CD4-positive, alpha-beta T cell (primary cell): ENCODE measurements at regions not wholly inside any gene's neighbourhood (a gene's known extent, or its start where the extent isn't known, plus 50 kb on each side); places are given as distances from the start of the nearest gene placed in this dataset.

Source experiments
- ATAC-seq: fragments of 200-7000 bp; cut with Tn5 transposase; one replicate; pipeline ENCODE4 v1.10.0; 2022; ENCODE audit warnings: mild to moderate bottlenecking; ENCODE audit not compliant: poor library complexity
- CTCF ChIA-PET: fragments of 350-600 bp; sonication (Branson Sonifier 250); formaldehyde crosslinking; loops from one replicate; lab custom pipeline; 2021; ENCODE audit warnings: antibody characterized with exemption, inconsistent platforms; lab: Charles Lee
- POLR2A ChIA-PET: fragments of 350-600 bp; sonication (Branson Sonifier 250); formaldehyde crosslinking; loops from one replicate; lab custom pipeline; 2021; ENCODE audit warnings: antibody characterized with exemption, inconsistent platforms; lab: Charles Lee
- DNase-seq, 14 experiments: peaks; one replicate each; pipeline ENCODE4 v3.0.0-alpha.2; 2013 to 2020; ENCODE audit warnings: mixed read lengths in 2 of 14
- H3K27ac ChIP-seq, 2 donors: one replicate each; pipeline versions ENCODE4 v1.5.1 to v1.7.0; 2013; ENCODE audit warnings: low read length in 2 of 2, low read depth in 1 of 2, mild to moderate bottlenecking in 1 of 2
- H3K27me3 ChIP-seq, 2 experiments: 1 replicate in 1 of 2; 2 replicates in 1 of 2; pipeline versions ENCODE4 v1.6.1 to v1.7.0; 2013; ENCODE audit warnings: low read length in 2 of 2, control low read depth in 1 of 2, mild to moderate bottlenecking in 1 of 2, moderate library complexity in 1 of 2; ENCODE audit not compliant: insufficient read depth in 2 of 2, control insufficient read depth in 1 of 2
- H3K36me3 ChIP-seq: one replicate; pipeline ENCODE4 v1.6.1; 2013; ENCODE audit warnings: low read length, control low read depth; ENCODE audit not compliant: insufficient read depth
- H3K4me1 ChIP-seq: one replicate; pipeline ENCODE4 v1.6.1; 2013; ENCODE audit warnings: low read length, control low read depth; ENCODE audit not compliant: insufficient read depth
- H3K4me3 ChIP-seq: one replicate; pipeline ENCODE4 v1.5.1; 2013; ENCODE audit warnings: mild to moderate bottlenecking, low read length, moderate library complexity
- H3K9me3 ChIP-seq, 2 experiments: 1 replicate in 1 of 2; 2 replicates in 1 of 2; pipeline versions ENCODE4 v1.6.1 to v1.7.0; 2013; ENCODE audit warnings: low read length in 2 of 2, mild to moderate bottlenecking in 2 of 2, control low read depth in 1 of 2, moderate library complexity in 1 of 2; ENCODE audit not compliant: control insufficient read depth in 1 of 2, insufficient read depth in 1 of 2
- H3K27ac Mint-ChIP-seq: one replicate; pipeline ENCODE4 v1.8.0; 2020; ENCODE audit warnings: mixed read lengths
- H3K27me3 Mint-ChIP-seq: one replicate; pipeline ENCODE4 v1.8.0; 2021; ENCODE audit warnings: mixed read lengths
- H3K36me3 Mint-ChIP-seq: one replicate; pipeline ENCODE4 v1.8.0; 2021; ENCODE audit warnings: low read depth, mixed read lengths
- H3K4me1 Mint-ChIP-seq: one replicate; pipeline ENCODE4 v1.8.0; 2021; ENCODE audit warnings: low read depth, mixed read lengths
- H3K4me3 Mint-ChIP-seq: one replicate; pipeline ENCODE4 v1.8.0; 2020; ENCODE audit warnings: mild to moderate bottlenecking, mixed read lengths
- H3K9me3 Mint-ChIP-seq: one replicate; pipeline ENCODE4 v1.8.0; 2020; ENCODE audit warnings: mixed read lengths
- CTCF ChIP-seq: fragments of 200-600 bp; IDR thresholded peaks from one replicate; pipeline ENCODE4 v1.8.0; 2022; ENCODE audit warnings: antibody characterized with exemption, mild to moderate bottlenecking
- intact Hi-C, 2 experiments: fragments of 100-400 bp; cut with DNase I in 1 of 2; cut with micrococcal nuclease in 1 of 2; formaldehyde crosslinking; loops; one replicate each; pipeline versions ENCODE4 v1.15.1 to v1.9.0; 2023 to 2025; cut with DNase I, micrococcal nuclease

DNA sequence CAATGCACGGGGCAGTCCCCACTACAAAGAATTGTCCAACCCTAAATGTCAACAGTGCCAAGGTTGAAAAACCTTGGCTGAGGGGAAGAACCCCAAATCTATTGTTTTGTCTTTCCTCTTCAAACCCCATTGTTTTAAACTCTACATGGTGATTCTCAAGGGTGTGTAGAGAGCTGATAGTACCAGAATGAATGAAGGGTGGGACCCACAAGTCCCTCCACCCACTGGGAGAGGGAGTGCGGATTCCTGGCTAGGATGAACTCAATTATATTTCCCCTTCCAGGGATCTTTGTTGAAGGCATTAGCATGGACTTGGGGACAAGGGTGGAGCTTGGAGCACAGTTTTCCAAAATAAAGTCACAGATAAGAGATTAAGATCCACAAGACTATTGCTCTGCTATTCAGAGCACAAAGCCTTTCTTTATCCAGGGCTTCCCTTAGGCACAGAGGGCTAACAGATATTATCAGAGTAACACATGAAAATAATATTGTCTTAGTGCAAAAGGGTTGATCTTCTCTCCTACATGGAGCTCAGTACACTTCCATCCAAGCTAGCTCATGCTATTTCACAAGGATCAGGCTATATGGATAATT, 755.1 kb upstream of the TBX3 start:
- POLR2A ChIA-PET: no interaction called here
- Histone ChIP-seq H3K4me1 (no peaks in the 10 kb centered on the region), H3K27ac (no peak overlapping the region), H3K4me3 (no peak overlapping the region), H3K9me3 (peaks cover 0 to 4% of the 10 kb centered on the region in 2 experiments), H3K27me3 (no peaks in the 10 kb centered on the region), H3K36me3 (no peaks in the 10 kb centered on the region)
- TF ChIP-seq CTCF: no peak
- no peaks in the 10 kb centered on the region for H3K27me3 Mint-ChIP-seq
- no peak overlapping the region for H3K27ac Mint-ChIP-seq
- intact Hi-C loops: no loop called here
- no peaks in the 10 kb centered on the region for H3K36me3 Mint-ChIP-seq
- no peaks in the 10 kb centered on the region for H3K4me1 Mint-ChIP-seq
- CTCF ChIA-PET: no interaction called here
- H3K9me3 Mint-ChIP-seq: peaks cover 4% of the 10 kb centered on the region
- ATAC-seq (no peak), DNase-seq (no peak)
- no peak overlapping the region for H3K4me3 Mint-ChIP-seq

- Histone ChIP-seq H3K4me3 (no peak overlapping the region), H3K27ac (no peak overlapping the region), H3K4me1 (no peaks in the 10 kb centered on the region), H3K27me3 (no peaks in the 10 kb centered on the region), H3K9me3 (peaks cover 0 to 4% of the 10 kb centered on the region in 2 experiments), H3K36me3 (no peaks in the 10 kb centered on the region)
- Mint-ChIP-seq H3K9me3 (peaks cover 4% of the 10 kb centered on the region), H3K36me3 (no peaks in the 10 kb centered on the region), H3K27me3 (no peaks in the 10 kb centered on the region), H3K27ac (no peak overlapping the region), H3K4me1 (no peaks in the 10 kb centered on the region), H3K4me3 (no peak overlapping the region)
- CTCF ChIA-PET: no interaction called here
- ATAC-seq: no peak
- no peak for TF ChIP-seq CTCF
- intact Hi-C loops: no loop called here
- DNase-seq: no peak
- POLR2A ChIA-PET: no interaction called here
Measured at GRCh38 chr12:115438314-115438713, 754.3 kb upstream of the TBX3 start.

GRCh38 chr12:115437061-115437567, 753.1 kb upstream of the TBX3 start:
- no peaks in the 10 kb centered on the region for H3K4me1 ChIP-seq
- H3K27ac ChIP-seq: no peak overlapping the region
- peaks cover 0 to 4% of the 10 kb centered on the region in 2 experiments for H3K9me3 ChIP-seq
- no peak for TF ChIP-seq CTCF
- ATAC-seq (no peak), DNase-seq (no peak)
- intact Hi-C loops: no loop called here
- Mint-ChIP-seq H3K4me3 (no peak overlapping the region), H3K27ac (no peak overlapping the region), H3K36me3 (no peaks in the 10 kb centered on the region), H3K27me3 (no peaks in the 10 kb centered on the region), H3K4me1 (no peaks in the 10 kb centered on the region), H3K9me3 (peaks cover 4% of the 10 kb centered on the region)
- POLR2A ChIA-PET: no interaction called here
- no peak overlapping the region for H3K4me3 ChIP-seq
- CTCF ChIA-PET: no interaction called here
- no peaks in the 10 kb centered on the region for H3K27me3 ChIP-seq
- H3K36me3 ChIP-seq: no peaks in the 10 kb centered on the region
